Activated CD8-positive, alpha-beta T cell treated with anti-CD3 and anti-CD28 coated beads for 36 hours (primary cell): ENCODE measurements at regions not wholly inside any gene's neighbourhood (a gene's known extent, or its start where the extent isn't known, plus 50 kb on each side); places are given as distances from the start of the nearest gene placed in this dataset.

ENCODE experiments used
- ATAC-seq: fragments of 200-7000 bp; cut with Tn5 transposase; one replicate; pipeline ENCODE4 v1.10.0; 2021; ENCODE audit warnings: mild to moderate bottlenecking, moderate library complexity
- CTCF ChIA-PET: fragments of 350-600 bp; sonication (Branson Sonifier 250); formaldehyde crosslinking; loops from one replicate; lab custom pipeline; 2021; ENCODE audit warnings: antibody characterized with exemption; lab: Charles Lee
- POLR2A ChIA-PET: fragments of 350-600 bp; sonication (Branson Sonifier 250); formaldehyde crosslinking; loops from one replicate; lab custom pipeline; 2021; ENCODE audit warnings: antibody characterized with exemption; lab: Charles Lee
- DNase-seq: peaks from one replicate; pipeline ENCODE4 v3.0.0-alpha.2; 2020
- H3K27ac Mint-ChIP-seq: one replicate; pipeline ENCODE4 v1.8.0; 2021; ENCODE audit warnings: mild to moderate bottlenecking, mixed read lengths
- H3K27me3 Mint-ChIP-seq: one replicate; pipeline ENCODE4 v1.8.0; 2021; ENCODE audit warnings: mixed read lengths
- H3K36me3 Mint-ChIP-seq: one replicate; pipeline ENCODE4 v1.8.0; 2021; ENCODE audit warnings: low read depth, mixed read lengths
- H3K4me1 Mint-ChIP-seq: one replicate; pipeline ENCODE4 v1.8.0; 2021; ENCODE audit warnings: low read depth, mixed read lengths
- H3K4me3 Mint-ChIP-seq: one replicate; pipeline ENCODE4 v1.8.0; 2021; ENCODE audit warnings: mild to moderate bottlenecking, moderate library complexity, mixed read lengths
- H3K9me3 Mint-ChIP-seq: one replicate; pipeline ENCODE4 v1.8.0; 2021; ENCODE audit warnings: mixed read lengths
- intact Hi-C: fragments of 100-400 bp; cut with micrococcal nuclease; formaldehyde crosslinking; loops from one replicate; pipeline ENCODE4 v1.10.0; 2022
- TF ChIP-seq, protein P1 (sequence below): fragments of 200-600 bp; IDR thresholded peaks from one replicate; pipeline ENCODE4 v1.8.0; 2022; ENCODE audit warnings: antibody characterized with exemption, mild to moderate bottlenecking

DNA sequence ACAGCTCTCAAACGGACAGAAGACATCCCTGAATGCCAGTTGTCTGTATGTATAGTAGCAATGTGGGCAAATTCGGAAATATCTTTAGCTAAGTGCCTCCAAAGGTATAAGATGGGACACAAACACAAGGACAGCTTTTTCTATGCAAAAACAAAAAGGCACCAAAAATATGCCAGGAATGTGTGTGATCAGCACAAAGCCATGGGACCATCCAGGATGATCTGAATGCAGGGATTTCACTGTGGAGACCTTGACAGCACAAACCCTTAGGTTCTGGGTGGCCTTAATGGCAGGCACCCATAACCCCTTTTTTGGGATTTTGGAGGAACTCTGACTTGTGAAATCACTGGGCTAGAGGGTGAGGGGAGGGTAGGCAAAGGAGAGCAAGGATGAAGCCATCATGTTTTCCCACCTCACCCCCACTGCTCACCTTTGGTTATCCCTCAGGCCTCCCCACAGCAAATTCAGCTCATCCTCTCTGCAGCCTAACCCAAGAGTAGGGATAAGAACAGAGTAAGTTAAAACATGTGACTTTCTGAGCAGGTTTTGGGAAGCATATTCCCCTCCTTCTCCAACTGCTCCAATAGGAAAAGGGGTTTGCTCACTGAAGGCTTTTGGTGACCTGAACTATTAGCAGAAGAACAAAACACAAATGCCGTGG, 154.6 kb downstream of the SNX19 start:
- H3K9me3 Mint-ChIP-seq = no peaks in the 10 kb centered on the region

DNA sequence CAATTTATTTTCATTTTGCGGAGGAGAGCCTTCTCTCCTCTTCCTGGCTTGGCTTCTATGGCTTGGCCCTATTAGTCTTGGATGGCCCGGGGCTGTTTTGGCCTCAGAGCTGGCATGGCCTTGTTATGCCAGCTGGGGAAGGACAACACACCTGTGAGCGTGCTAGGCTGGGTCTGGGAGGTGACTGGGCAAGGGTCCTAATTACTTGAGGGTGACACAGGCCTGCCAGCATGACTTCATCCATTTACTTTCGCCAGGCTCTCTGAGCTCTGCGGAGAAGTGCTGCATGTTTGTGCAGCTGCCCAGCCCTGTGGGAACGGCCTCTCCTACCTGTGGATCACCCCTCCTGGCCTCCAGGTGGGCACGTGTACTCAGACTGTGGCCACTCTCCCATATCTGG, 153.6 kb downstream of the SNX19 start:
- no peaks in the 10 kb centered on the region for H3K27me3 Mint-ChIP-seq
- no peaks in the 10 kb centered on the region for H3K36me3 Mint-ChIP-seq
- no peak for DNase-seq
- no peaks in the 10 kb centered on the region for H3K9me3 Mint-ChIP-seq
- H3K27ac Mint-ChIP-seq = no peak overlapping the region
- no peak for ATAC-seq
- POLR2A ChIA-PET = no interaction called here
- H3K4me3 Mint-ChIP-seq = no peak overlapping the region
- TF ChIP-seq, protein P1, sequence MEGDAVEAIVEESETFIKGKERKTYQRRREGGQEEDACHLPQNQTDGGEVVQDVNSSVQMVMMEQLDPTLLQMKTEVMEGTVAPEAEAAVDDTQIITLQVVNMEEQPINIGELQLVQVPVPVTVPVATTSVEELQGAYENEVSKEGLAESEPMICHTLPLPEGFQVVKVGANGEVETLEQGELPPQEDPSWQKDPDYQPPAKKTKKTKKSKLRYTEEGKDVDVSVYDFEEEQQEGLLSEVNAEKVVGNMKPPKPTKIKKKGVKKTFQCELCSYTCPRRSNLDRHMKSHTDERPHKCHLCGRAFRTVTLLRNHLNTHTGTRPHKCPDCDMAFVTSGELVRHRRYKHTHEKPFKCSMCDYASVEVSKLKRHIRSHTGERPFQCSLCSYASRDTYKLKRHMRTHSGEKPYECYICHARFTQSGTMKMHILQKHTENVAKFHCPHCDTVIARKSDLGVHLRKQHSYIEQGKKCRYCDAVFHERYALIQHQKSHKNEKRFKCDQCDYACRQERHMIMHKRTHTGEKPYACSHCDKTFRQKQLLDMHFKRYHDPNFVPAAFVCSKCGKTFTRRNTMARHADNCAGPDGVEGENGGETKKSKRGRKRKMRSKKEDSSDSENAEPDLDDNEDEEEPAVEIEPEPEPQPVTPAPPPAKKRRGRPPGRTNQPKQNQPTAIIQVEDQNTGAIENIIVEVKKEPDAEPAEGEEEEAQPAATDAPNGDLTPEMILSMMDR = no peak
- peaks cover 6% of the 10 kb centered on the region for H3K4me1 Mint-ChIP-seq
- intact Hi-C loops = no loop called here
- CTCF ChIA-PET = no interaction called here

More for the DNA sequence above, 154.6 kb downstream of the SNX19 start:
- DNase-seq (no peak), ATAC-seq (no peak)
- ChIA-PET POLR2A (no interaction called here), CTCF (interaction anchor here (0.7 to 1.0 kb wide), 2 partner anchors 101 to 933 kb away, joined by 3 read pairs; no protein-coding TSS in a partner anchor)
- intact Hi-C loops = no loop called here
- H3K27me3 Mint-ChIP-seq = no peaks in the 10 kb centered on the region
- no peaks in the 10 kb centered on the region for H3K36me3 Mint-ChIP-seq
- TF ChIP-seq, protein P1 = no peak
- no peak overlapping the region for H3K27ac Mint-ChIP-seq
- H3K4me1 Mint-ChIP-seq = peaks cover 6% of the 10 kb centered on the region
- H3K4me3 Mint-ChIP-seq = no peak overlapping the region

- ChIA-PET POLR2A (no interaction called here), CTCF (no interaction called here)
- peaks cover 6% of the 10 kb centered on the region for H3K4me1 Mint-ChIP-seq
- H3K27ac Mint-ChIP-seq = no peak overlapping the region
- no peak for DNase-seq
- no peak overlapping the region for H3K4me3 Mint-ChIP-seq
- no peaks in the 10 kb centered on the region for H3K9me3 Mint-ChIP-seq
- intact Hi-C loops = no loop called here
- ATAC-seq = no peak
- H3K27me3 Mint-ChIP-seq = no peaks in the 10 kb centered on the region
- TF ChIP-seq, protein P1 = no peak
- no peaks in the 10 kb centered on the region for H3K36me3 Mint-ChIP-seq
Observed at GRCh38 chr11:130763087-130763980, 152.9 kb downstream of the SNX19 start.

GRCh38 chr11:130765406-130765805, 150.9 kb downstream of the SNX19 start:
- DNase-seq (no peak), ATAC-seq (no peak)
- CTCF ChIA-PET = no interaction called here
- Mint-ChIP-seq H3K4me3 (no peak overlapping the region), H3K9me3 (no peaks in the 10 kb centered on the region), H3K4me1 (peaks cover 6% of the 10 kb centered on the region), H3K27me3 (no peaks in the 10 kb centered on the region), H3K27ac (no peak overlapping the region), H3K36me3 (no peaks in the 10 kb centered on the region)
- POLR2A ChIA-PET = no interaction called here
- intact Hi-C loops = no loop called here
- TF ChIP-seq, protein P1 = no peak
